HepG2 (cell line): ENCODE measurements at regions not wholly inside any gene's neighbourhood (a gene's known extent, or its start where the extent isn't known, plus 50 kb on each side); places are given as distances from the start of the nearest gene placed in this dataset.

ENCODE experiments used
- ATAC-seq: fragments of 200-7000 bp; cut with Tn5 transposase; 3 replicates; pipeline ENCODE4 v1.9.1; 2020; ENCODE audit warnings: mild to moderate bottlenecking, moderate library complexity
- BruUV-seq: library from RNA; stranded (reverse); fragments of 400-500 nt; replicated peaks from 2 replicates; lab custom pipeline; 2021; lab: Mats Ljungman, UMichigan
- CTCF ChIA-PET: fragments of 300-600 bp; formaldehyde crosslinking; extraction: SDS; loops from one replicate; lab custom pipeline; 2021; ENCODE audit warnings: low total read pairs, inconsistent platforms, low intra/inter-chr PET ratio; lab: Yijun Ruan, JAX
- POLR2A ChIA-PET: fragments of 350-600 bp; sonication (Branson Sonifier 250); formaldehyde crosslinking; loops from one replicate; lab custom pipeline; 2020; ENCODE audit warnings: antibody characterized with exemption, inconsistent platforms; lab: Yijun Ruan, JAX
- DNase-seq: peaks from one replicate; pipeline ENCODE4 v3.0.0-alpha.2; 2015; ENCODE audit warnings: low spot score
- FAIRE-seq: peaks from 3 replicates; lab custom pipeline; 2011; peaks lifted over from hg19 to GRCh38; lab: Jason Lieb, UNC
- H2AFZ ChIP-seq: one replicate; pipeline ENCODE4 v1.6.1; 2011; ENCODE audit warnings: low read length, inconsistent platforms
- H3K27ac ChIP-seq: fragments of 300-600 bp; 3 replicates; pipeline ENCODE4 v1.8.0; 2011; ENCODE audit warnings: mixed run types, mild to moderate bottlenecking, mixed read lengths, low read length, inconsistent platforms; ENCODE audit not compliant: insufficient read depth; ENCODE audit errors: extremely low read length
- H3K27me3 ChIP-seq, 2 experiments: fragments of 200-600 bp in 1 of 2; 2 replicates in 1 of 2; 3 replicates in 1 of 2; pipeline versions ENCODE4 v1.6.0 to v1.8.0; 2011; ENCODE audit warnings: low read length in 2 of 2, mild to moderate bottlenecking in 2 of 2, moderate library complexity in 2 of 2, inconsistent platforms in 1 of 2; ENCODE audit not compliant: insufficient read depth in 2 of 2, control insufficient read depth in 1 of 2
- H3K36me3 ChIP-seq, 2 experiments: fragments of 200-600 bp in 1 of 2; replicated peaks in 1 of 2; 2 replicates in 1 of 2; 3 replicates in 1 of 2; pipeline versions ENCODE4 v1.5.1 to v1.8.0; 2011; ENCODE audit warnings: low read length in 2 of 2, inconsistent platforms in 1 of 2; ENCODE audit not compliant: insufficient read depth in 2 of 2, control insufficient read depth in 1 of 2
- H3K4me1 ChIP-seq: 2 replicates; pipeline ENCODE4 v1.5.1; 2012; ENCODE audit warnings: low read length, inconsistent platforms; ENCODE audit not compliant: insufficient read depth
- H3K4me2 ChIP-seq: 2 replicates; pipeline ENCODE4 v1.6.0; 2011; ENCODE audit warnings: low read depth, low read length, inconsistent platforms
- H3K4me3 ChIP-seq, 3 experiments: fragments of 200-600 bp in 1 of 3; sonication (generic), shearing (Covaris generic) in 1 of 3; replicated peaks in 1 of 3; 2 replicates each; pipeline ENCODE4 v1.5.1; 2011 to 2016; ENCODE audit warnings: low read length in 3 of 3, inconsistent platforms in 2 of 3, low read depth in 2 of 3, mild to moderate bottlenecking in 2 of 3, control low read depth in 1 of 3, mixed read lengths in 1 of 3; ENCODE audit not compliant: insufficient read depth in 1 of 3
- H3K79me2 ChIP-seq: one replicate; pipeline ENCODE4 v1.6.1; 2011; ENCODE audit warnings: low read length, inconsistent platforms; ENCODE audit not compliant: insufficient read depth
- H3K9ac ChIP-seq: 2 replicates; pipeline ENCODE4 v1.6.0; 2011; ENCODE audit warnings: mild to moderate bottlenecking, low read depth, low read length, inconsistent platforms; ENCODE audit not compliant: insufficient read depth
- H3K9me3 ChIP-seq: 2 replicates; pipeline ENCODE4 v1.5.1; 2012; ENCODE audit warnings: mild to moderate bottlenecking, low read length
- H4K20me1 ChIP-seq: 2 replicates; pipeline ENCODE4 v1.6.0; 2011; ENCODE audit warnings: inconsistent platforms, mild to moderate bottlenecking, low read length, moderate library complexity; ENCODE audit not compliant: insufficient read depth
- CEBPZ ChIP-seq: IDR thresholded peaks from 2 replicates; pipeline ENCODE4 v1.6.1; 2012; ENCODE audit warnings: low read length, improper control_type of control experiment
- EP300 ChIP-seq, 3 experiments: sonication (generic) in 1 of 3; formaldehyde crosslinking in 1 of 3; IDR thresholded peaks; 2 replicates each; pipeline versions ENCODE4 v1.5.1 to v1.6.1; 2011 to 2020; ENCODE audit warnings: low read depth in 2 of 3, low read length in 2 of 3, borderline replicate concordance in 1 of 3, improper control_type of control experiment in 1 of 3, mild to moderate bottlenecking in 1 of 3, missing genetic modification reagents in 1 of 3, moderate library complexity in 1 of 3
- JDP2 ChIP-seq: sonication (generic); formaldehyde crosslinking; IDR thresholded peaks from 2 replicates; pipeline ENCODE4 v1.8.1; 2022; ENCODE audit warnings: missing genetic modification reagents, borderline replicate concordance
- MAFK ChIP-seq, 2 experiments: IDR thresholded peaks in 1 of 2; conservative IDR thresholded peaks in 1 of 2; 2 replicates each; pipeline ENCODE4 v1.6.1; 2011; ENCODE audit warnings: improper control_type of control experiment in 2 of 2, low read length in 2 of 2
- NFE2L1 ChIP-seq: sonication (generic); formaldehyde crosslinking; IDR thresholded peaks from 2 replicates; pipeline ENCODE4 v1.4.0; 2020; ENCODE audit warnings: missing genetic modification reagents, mild to moderate bottlenecking, borderline replicate concordance
- RFXAP ChIP-seq: sonication (generic); formaldehyde crosslinking; IDR thresholded peaks from 2 replicates; pipeline ENCODE4 v1.4.0; 2020; ENCODE audit warnings: missing genetic modification reagents, borderline replicate concordance
- ZFP36L2 ChIP-seq: sonication (generic); formaldehyde crosslinking; IDR thresholded peaks from 2 replicates; pipeline ENCODE4 v1.4.0; 2020; ENCODE audit warnings: missing genetic modification reagents
- ZHX1 ChIP-seq: sonication (generic); formaldehyde crosslinking; IDR thresholded peaks from 2 replicates; pipeline ENCODE4 v1.8.1; 2022; ENCODE audit warnings: low read depth, mild to moderate bottlenecking, missing genetic modification reagents
- ZNF451 ChIP-seq: sonication (generic); formaldehyde crosslinking; IDR thresholded peaks from 2 replicates; pipeline ENCODE4 v1.5.0; 2020; ENCODE audit warnings: mild to moderate bottlenecking, missing genetic modification reagents
- ZNF549 ChIP-seq: sonication (generic); formaldehyde crosslinking; IDR thresholded peaks from 2 replicates; pipeline ENCODE4 v1.5.0; 2020; ENCODE audit warnings: missing genetic modification reagents
- ZNF614 ChIP-seq: IDR thresholded peaks from 2 replicates; pipeline ENCODE4 v1.6.1; 2018; ENCODE audit warnings: missing biosample characterization, missing genetic modification reagents, inconsistent platforms, borderline replicate concordance
- ZNF737 ChIP-seq: sonication (generic); formaldehyde crosslinking; IDR thresholded peaks from 2 replicates; pipeline ENCODE4 v1.5.0; 2020; ENCODE audit warnings: missing genetic modification reagents, mild to moderate bottlenecking, borderline replicate concordance
- WGBS: methylation state at CpG from one replicate; pipeline ENCODE4 v1.1.6; 2017; ENCODE audit warnings: low lambda C conversion rate; 5-methylcytosine and 5-hydroxymethylcytosine counted together
- in situ Hi-C: cut with HindIII; loops from 2 replicates; pipeline ENCODE4 v1.10.0; 2017; ENCODE audit warnings: low pct_unique_long_range_greater_than_20kb; ENCODE audit not compliant: extremely low pct_ligation_motif_present
- intact Hi-C: fragments of 100-400 bp; cut with micrococcal nuclease; formaldehyde crosslinking; loops from one replicate; pipeline ENCODE4 v1.10.0; 2022; ENCODE audit not compliant: unreplicated experiment
- TF ChIP-seq, protein P1 (sequence below): sonication (generic); formaldehyde crosslinking; IDR thresholded peaks from 2 replicates; pipeline ENCODE4 v1.4.0; 2020; ENCODE audit warnings: missing genetic modification reagents
- TF ChIP-seq, protein P2 (sequence below): sonication (generic); formaldehyde crosslinking; IDR thresholded peaks from 2 replicates; pipeline ENCODE4 v1.9.0; 2021; ENCODE audit warnings: missing genetic modification reagents, mild to moderate bottlenecking, borderline replicate concordance

DNA sequence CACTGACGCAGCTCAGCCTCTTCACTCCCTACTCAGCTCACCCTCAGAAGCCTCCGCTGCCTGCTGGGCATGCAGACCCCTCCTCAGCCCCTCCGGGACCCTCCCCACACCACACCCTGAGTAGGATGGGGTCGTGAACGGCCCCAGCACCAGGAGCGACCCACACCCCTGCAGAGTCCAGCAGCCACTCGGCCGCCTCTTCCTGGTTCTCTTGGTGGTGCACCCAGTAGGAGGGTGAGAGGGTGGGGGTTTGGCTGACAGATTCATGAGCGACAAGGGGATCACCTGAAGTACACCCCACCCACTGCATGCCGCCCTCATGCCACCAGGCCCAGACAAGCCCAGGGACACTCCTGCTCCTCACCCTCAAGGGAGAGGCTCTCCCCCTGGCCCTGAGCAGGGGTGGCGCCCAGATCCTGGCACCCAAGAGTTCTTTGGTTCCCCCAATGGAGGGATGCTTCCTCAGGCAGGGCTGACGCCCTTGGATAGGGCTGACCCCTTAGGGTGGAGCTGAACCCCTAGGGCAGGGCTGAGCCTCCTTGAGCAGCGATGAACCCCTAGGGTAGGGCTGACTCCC, 76.6 kb upstream of the GPC1 start:
- ATAC-seq (no peak), FAIRE-seq (no peak), DNase-seq (no peak)
- Histone ChIP-seq H3K9ac (no peak overlapping the region), H2AFZ (no peak overlapping the region), H4K20me1 (no peaks in the 10 kb centered on the region), H3K79me2 (no peaks in the 10 kb centered on the region), H3K36me3 (no peaks in the 10 kb centered on the region), H3K27ac (no peak overlapping the region), H3K4me3 (no peak overlapping the region), H3K4me1 (no peaks in the 10 kb centered on the region), H3K9me3 (peaks cover 4% of the 10 kb centered on the region; the same call in 1 of the 2 replicates), H3K4me2 (no peak overlapping the region), H3K27me3 (peaks cover 20 to 92% of the 10 kb centered on the region in 2 experiments)
- TF ChIP-seq, protein P1, sequence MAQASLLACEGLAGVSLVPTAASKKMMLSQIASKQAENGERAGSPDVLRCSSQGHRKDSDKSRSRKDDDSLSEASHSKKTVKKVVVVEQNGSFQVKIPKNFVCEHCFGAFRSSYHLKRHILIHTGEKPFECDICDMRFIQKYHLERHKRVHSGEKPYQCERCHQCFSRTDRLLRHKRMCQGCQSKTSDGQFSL (CRISPR knock-in tag) = no peak
- TF ChIP-seq ZNF451 (CRISPR knock-in tag) (no peak), ZFP36L2 (no peak), ZHX1 (CRISPR knock-in tag) (no peak), ZNF614 (CRISPR knock-in tag) (no peak), MAFK (conservative IDR thresholded peaks at IDR 0.05 in 1 of 2, IDR thresholded peaks at IDR 0.05 in 1 of 2; ENCODE audit: low read length in 2 of 2) (no peak), NFE2L1 (CRISPR knock-in tag) (no peak), ZNF549 (CRISPR knock-in tag) (no peak), JDP2 (CRISPR knock-in tag) (no peak), ZNF737 (CRISPR knock-in tag) (no peak), EP300 (IDR thresholded peaks at IDR 0.05; ENCODE audit: low read depth in 2 of 2, low read length in 2 of 2) (no peak), EP300 (CRISPR knock-in tag; IDR thresholded peaks at IDR 0.05; ENCODE audit: borderline replicate concordance) (no peak), CEBPZ (no peak), RFXAP (no peak)
- TF ChIP-seq, protein P2, sequence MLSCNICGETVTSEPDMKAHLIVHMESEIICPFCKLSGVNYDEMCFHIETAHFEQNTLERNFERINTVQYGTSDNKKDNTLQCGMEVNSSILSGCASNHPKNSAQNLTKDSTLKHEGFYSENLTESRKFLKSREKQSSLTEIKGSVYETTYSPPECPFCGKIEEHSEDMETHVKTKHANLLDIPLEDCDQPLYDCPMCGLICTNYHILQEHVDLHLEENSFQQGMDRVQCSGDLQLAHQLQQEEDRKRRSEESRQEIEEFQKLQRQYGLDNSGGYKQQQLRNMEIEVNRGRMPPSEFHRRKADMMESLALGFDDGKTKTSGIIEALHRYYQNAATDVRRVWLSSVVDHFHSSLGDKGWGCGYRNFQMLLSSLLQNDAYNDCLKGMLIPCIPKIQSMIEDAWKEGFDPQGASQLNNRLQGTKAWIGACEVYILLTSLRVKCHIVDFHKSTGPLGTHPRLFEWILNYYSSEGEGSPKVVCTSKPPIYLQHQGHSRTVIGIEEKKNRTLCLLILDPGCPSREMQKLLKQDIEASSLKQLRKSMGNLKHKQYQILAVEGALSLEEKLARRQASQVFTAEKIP (CRISPR knock-in tag) = no peak
- ChIA-PET POLR2A (no interaction called here), CTCF (no interaction called here)
- in situ Hi-C loops (no loop called here), intact Hi-C loops (no loop called here)
- 5% methylated on average over 4 of the region's 13 CpGs for WGBS
- BruUV-seq = no TSS peak
